ENCODE measurements at regions not wholly inside any gene's neighbourhood (a gene's known extent, or its start where the extent isn't known, plus 50 kb on each side); places are given as distances from the start of the nearest gene placed in this dataset.

DNA sequence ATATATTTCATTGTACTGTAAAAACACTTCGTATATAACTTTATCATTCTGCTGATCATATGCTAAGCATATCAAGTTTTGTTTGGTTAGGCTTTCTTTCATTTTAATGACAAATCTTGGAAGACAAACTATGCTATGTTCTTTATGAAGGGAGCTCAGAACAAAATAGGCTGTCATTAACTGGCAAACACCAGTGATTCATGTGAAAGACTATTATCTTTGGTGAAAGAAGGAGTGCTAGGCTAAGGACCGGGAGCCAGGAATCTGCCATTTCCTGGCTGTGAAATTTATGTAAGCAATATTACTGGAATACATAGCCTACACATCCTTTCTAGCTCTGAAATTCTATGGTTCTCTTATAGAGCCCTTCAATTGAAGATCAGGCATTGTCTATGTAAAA, 136.2 kb upstream of the CCN2 start:
- TF ChIP-seq, protein P1, sequence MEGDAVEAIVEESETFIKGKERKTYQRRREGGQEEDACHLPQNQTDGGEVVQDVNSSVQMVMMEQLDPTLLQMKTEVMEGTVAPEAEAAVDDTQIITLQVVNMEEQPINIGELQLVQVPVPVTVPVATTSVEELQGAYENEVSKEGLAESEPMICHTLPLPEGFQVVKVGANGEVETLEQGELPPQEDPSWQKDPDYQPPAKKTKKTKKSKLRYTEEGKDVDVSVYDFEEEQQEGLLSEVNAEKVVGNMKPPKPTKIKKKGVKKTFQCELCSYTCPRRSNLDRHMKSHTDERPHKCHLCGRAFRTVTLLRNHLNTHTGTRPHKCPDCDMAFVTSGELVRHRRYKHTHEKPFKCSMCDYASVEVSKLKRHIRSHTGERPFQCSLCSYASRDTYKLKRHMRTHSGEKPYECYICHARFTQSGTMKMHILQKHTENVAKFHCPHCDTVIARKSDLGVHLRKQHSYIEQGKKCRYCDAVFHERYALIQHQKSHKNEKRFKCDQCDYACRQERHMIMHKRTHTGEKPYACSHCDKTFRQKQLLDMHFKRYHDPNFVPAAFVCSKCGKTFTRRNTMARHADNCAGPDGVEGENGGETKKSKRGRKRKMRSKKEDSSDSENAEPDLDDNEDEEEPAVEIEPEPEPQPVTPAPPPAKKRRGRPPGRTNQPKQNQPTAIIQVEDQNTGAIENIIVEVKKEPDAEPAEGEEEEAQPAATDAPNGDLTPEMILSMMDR (optimal IDR thresholded peaks at IDR 0.05 in 1 of 3, IDR thresholded peaks at IDR 0.05 in 1 of 3, conservative IDR thresholded peaks at IDR 0.05 in 1 of 3; ENCODE audit: extremely low read depth in 1 of 3, insufficient read depth in 2 of 3, low read length in 3 of 3), result no peak
- TF ChIP-seq EZH2 (IDR thresholded peaks at IDR 0.05; ENCODE audit: low read length), result no peak

Data from keratinocyte (primary cell).